ENCODE measurements at regions not wholly inside any gene's neighbourhood (a gene's known extent, or its start where the extent isn't known, plus 50 kb on each side); places are given as distances from the start of the nearest gene placed in this dataset.

- Mint-ChIP-seq H3K27ac (no peak overlapping the region), H3K4me1 (ENCODE audit: low read depth) (no peaks in the 10 kb centered on the region), H3K4me3 (no peak overlapping the region), H3K27me3 (no peaks in the 10 kb centered on the region), H3K9me3 (no peaks in the 10 kb centered on the region), H3K36me3 (ENCODE audit: low read depth) (no peaks in the 10 kb centered on the region)
- intact Hi-C loops (cut with micrococcal nuclease), result no loop called here
These were observed 1280.2 kb upstream of the WWC1 start for GRCh38 chr5:167011196-167011595.

- Mint-ChIP-seq H3K4me3 (no peak overlapping the region), H3K36me3 (ENCODE audit: low read depth) (no peaks in the 10 kb centered on the region), H3K4me1 (ENCODE audit: low read depth) (no peaks in the 10 kb centered on the region), H3K27me3 (no peaks in the 10 kb centered on the region), H3K9me3 (no peaks in the 10 kb centered on the region), H3K27ac (no peak overlapping the region)
- intact Hi-C loops (cut with micrococcal nuclease), result no loop called here
These were observed 1279.1 kb upstream of the WWC1 start for GRCh38 chr5:167012123-167013034.

GRCh38 chr5:167014401-167015056 lies 1276.9 kb upstream of the WWC1 start:
- H3K27me3 Mint-ChIP-seq, result no peaks in the 10 kb centered on the region
- no peaks in the 10 kb centered on the region for H3K9me3 Mint-ChIP-seq
- no peaks in the 10 kb centered on the region for H3K36me3 Mint-ChIP-seq (ENCODE audit: low read depth)
- intact Hi-C loops (cut with micrococcal nuclease), result no loop called here
- no peak overlapping the region for H3K4me3 Mint-ChIP-seq
- no peaks in the 10 kb centered on the region for H3K4me1 Mint-ChIP-seq (ENCODE audit: low read depth)
- H3K27ac Mint-ChIP-seq, result no peak overlapping the region

- no peaks in the 10 kb centered on the region for H3K9me3 Mint-ChIP-seq
- H3K4me1 Mint-ChIP-seq (ENCODE audit: low read depth), result no peaks in the 10 kb centered on the region
- H3K27ac Mint-ChIP-seq, result no peak overlapping the region
- no peaks in the 10 kb centered on the region for H3K36me3 Mint-ChIP-seq (ENCODE audit: low read depth)
- H3K27me3 Mint-ChIP-seq, result no peaks in the 10 kb centered on the region
- intact Hi-C loops (cut with micrococcal nuclease), result no loop called here
- no peak overlapping the region for H3K4me3 Mint-ChIP-seq
These were observed 1271.0 kb upstream of the WWC1 start for GRCh38 chr5:167020418-167020817.

GRCh38 chr5:167029488-167029887 lies 1262.0 kb upstream of the WWC1 start:
- H3K27ac Mint-ChIP-seq, result no peak overlapping the region
- H3K9me3 Mint-ChIP-seq, result no peaks in the 10 kb centered on the region
- no peaks in the 10 kb centered on the region for H3K4me1 Mint-ChIP-seq (ENCODE audit: low read depth)
- H3K4me3 Mint-ChIP-seq, result no peak overlapping the region
- H3K27me3 Mint-ChIP-seq, result no peaks in the 10 kb centered on the region
- intact Hi-C loops (cut with micrococcal nuclease), result no loop called here
- no peaks in the 10 kb centered on the region for H3K36me3 Mint-ChIP-seq (ENCODE audit: low read depth)

- H3K4me3 Mint-ChIP-seq, result no peak overlapping the region
- H3K27me3 Mint-ChIP-seq, result no peaks in the 10 kb centered on the region
- H3K27ac Mint-ChIP-seq, result no peak overlapping the region
- H3K36me3 Mint-ChIP-seq (ENCODE audit: low read depth), result no peaks in the 10 kb centered on the region
- intact Hi-C loops (cut with micrococcal nuclease), result no loop called here
- H3K4me1 Mint-ChIP-seq (ENCODE audit: low read depth), result no peaks in the 10 kb centered on the region
- H3K9me3 Mint-ChIP-seq, result no peaks in the 10 kb centered on the region
These were observed 1260.8 kb upstream of the WWC1 start for GRCh38 chr5:167030500-167031120.

GRCh38 chr5:167036585-167036984 lies 1254.9 kb upstream of the WWC1 start:
- H3K36me3 Mint-ChIP-seq (ENCODE audit: low read depth), result no peaks in the 10 kb centered on the region
- H3K4me3 Mint-ChIP-seq, result no peak overlapping the region
- no peak overlapping the region for H3K27ac Mint-ChIP-seq
- no peaks in the 10 kb centered on the region for H3K27me3 Mint-ChIP-seq
- intact Hi-C loops (cut with micrococcal nuclease), result no loop called here
- H3K9me3 Mint-ChIP-seq, result no peaks in the 10 kb centered on the region
- H3K4me1 Mint-ChIP-seq (ENCODE audit: low read depth), result no peaks in the 10 kb centered on the region

- no peaks in the 10 kb centered on the region for H3K27me3 Mint-ChIP-seq
- H3K9me3 Mint-ChIP-seq, result no peaks in the 10 kb centered on the region
- H3K27ac Mint-ChIP-seq, result no peak overlapping the region
- no peaks in the 10 kb centered on the region for H3K4me1 Mint-ChIP-seq (ENCODE audit: low read depth)
- intact Hi-C loops (cut with micrococcal nuclease), result no loop called here
- H3K4me3 Mint-ChIP-seq, result no peak overlapping the region
- no peaks in the 10 kb centered on the region for H3K36me3 Mint-ChIP-seq (ENCODE audit: low read depth)
These were observed 1242.3 kb upstream of the WWC1 start for GRCh38 chr5:167049043-167049663.

GRCh38 chr5:167049771-167050567 lies 1241.5 kb upstream of the WWC1 start:
- Mint-ChIP-seq H3K9me3 (no peaks in the 10 kb centered on the region), H3K36me3 (ENCODE audit: low read depth) (no peaks in the 10 kb centered on the region), H3K27me3 (no peaks in the 10 kb centered on the region), H3K4me3 (no peak overlapping the region), H3K27ac (no peak overlapping the region), H3K4me1 (ENCODE audit: low read depth) (no peaks in the 10 kb centered on the region)
- intact Hi-C loops (cut with micrococcal nuclease), result no loop called here

- H3K27me3 Mint-ChIP-seq, result no peaks in the 10 kb centered on the region
- no peak overlapping the region for H3K27ac Mint-ChIP-seq
- intact Hi-C loops (cut with micrococcal nuclease), result no loop called here
- no peaks in the 10 kb centered on the region for H3K4me1 Mint-ChIP-seq (ENCODE audit: low read depth)
- no peaks in the 10 kb centered on the region for H3K36me3 Mint-ChIP-seq (ENCODE audit: low read depth)
- H3K4me3 Mint-ChIP-seq, result no peak overlapping the region
- H3K9me3 Mint-ChIP-seq, result no peaks in the 10 kb centered on the region
These were observed 1240.7 kb upstream of the WWC1 start for GRCh38 chr5:167050568-167051401.

GRCh38 chr5:167051402-167051768 lies 1240.1 kb upstream of the WWC1 start:
- H3K27ac Mint-ChIP-seq, result no peak overlapping the region
- intact Hi-C loops (cut with micrococcal nuclease), result no loop called here
- H3K27me3 Mint-ChIP-seq, result no peaks in the 10 kb centered on the region
- H3K4me3 Mint-ChIP-seq, result no peak overlapping the region
- H3K4me1 Mint-ChIP-seq (ENCODE audit: low read depth), result no peaks in the 10 kb centered on the region
- no peaks in the 10 kb centered on the region for H3K36me3 Mint-ChIP-seq (ENCODE audit: low read depth)
- H3K9me3 Mint-ChIP-seq, result no peaks in the 10 kb centered on the region

GRCh38 chr5:167052791-167053190 lies 1238.7 kb upstream of the WWC1 start:
- Mint-ChIP-seq H3K27me3 (no peaks in the 10 kb centered on the region), H3K27ac (no peak overlapping the region), H3K4me1 (ENCODE audit: low read depth) (no peaks in the 10 kb centered on the region), H3K4me3 (no peak overlapping the region), H3K36me3 (ENCODE audit: low read depth) (no peaks in the 10 kb centered on the region), H3K9me3 (no peaks in the 10 kb centered on the region)
- intact Hi-C loops (cut with micrococcal nuclease), result no loop called here

- Mint-ChIP-seq H3K4me3 (no peak overlapping the region), H3K36me3 (ENCODE audit: low read depth) (no peaks in the 10 kb centered on the region), H3K27me3 (no peaks in the 10 kb centered on the region), H3K4me1 (ENCODE audit: low read depth) (no peaks in the 10 kb centered on the region), H3K9me3 (no peaks in the 10 kb centered on the region), H3K27ac (no peak overlapping the region)
- intact Hi-C loops (cut with micrococcal nuclease), result no loop called here
These were observed 1233.8 kb upstream of the WWC1 start for GRCh38 chr5:167057665-167058064.

All from dendritic cell treated with granulocyte-macrophage colony-stimulating factor and Interleukin-4, amounts not matched to agents 40 ng/mL and 50 ng/mL, for 4 days (primary cell).